Epidermal melanocyte (primary cell): ENCODE measurements at regions not wholly inside any gene's neighbourhood (a gene's known extent, or its start where the extent isn't known, plus 50 kb on each side); places are given as distances from the start of the nearest gene placed in this dataset.

Experiments used
- DNase-seq: peaks from one replicate; pipeline ENCODE4 v3.0.0; 2011; ENCODE audit warnings: low spot score; ENCODE audit not compliant: insufficient read length

GRCh38 chr1:116231752-116232151, 120.6 kb downstream of the MAB21L3 start:
- no peak for DNase-seq

GRCh38 chr1:116232989-116233514, 121.9 kb downstream of the MAB21L3 start:
- DNase-seq: no peak

DNA sequence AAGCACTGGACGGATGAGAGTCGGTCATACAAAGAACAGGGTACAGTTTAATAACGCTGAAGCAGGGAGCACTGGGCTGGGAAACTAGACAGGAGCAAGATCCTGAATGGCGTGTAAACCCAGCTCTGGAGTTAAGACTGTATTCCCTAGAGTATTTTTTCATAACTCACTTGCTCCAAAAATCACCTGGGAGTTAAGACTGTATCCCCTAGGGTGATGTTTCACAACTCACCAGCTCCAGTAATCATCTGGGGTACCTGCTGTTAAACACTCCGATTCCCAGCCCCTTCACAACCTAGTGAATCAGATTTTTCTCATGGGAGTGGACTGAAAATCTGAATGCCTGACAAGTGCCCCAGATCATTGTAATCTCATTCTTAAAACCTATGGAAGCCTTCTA, 123.2 kb downstream of the MAB21L3 start:
- DNase-seq: no peak

GRCh38 chr1:116239916-116240315, 128.7 kb downstream of the MAB21L3 start:
- DNase-seq: no peak

- no peak for DNase-seq
Observed at GRCh38 chr1:116242741-116243140, 130.3 kb upstream of the ATP1A1 start.

DNA sequence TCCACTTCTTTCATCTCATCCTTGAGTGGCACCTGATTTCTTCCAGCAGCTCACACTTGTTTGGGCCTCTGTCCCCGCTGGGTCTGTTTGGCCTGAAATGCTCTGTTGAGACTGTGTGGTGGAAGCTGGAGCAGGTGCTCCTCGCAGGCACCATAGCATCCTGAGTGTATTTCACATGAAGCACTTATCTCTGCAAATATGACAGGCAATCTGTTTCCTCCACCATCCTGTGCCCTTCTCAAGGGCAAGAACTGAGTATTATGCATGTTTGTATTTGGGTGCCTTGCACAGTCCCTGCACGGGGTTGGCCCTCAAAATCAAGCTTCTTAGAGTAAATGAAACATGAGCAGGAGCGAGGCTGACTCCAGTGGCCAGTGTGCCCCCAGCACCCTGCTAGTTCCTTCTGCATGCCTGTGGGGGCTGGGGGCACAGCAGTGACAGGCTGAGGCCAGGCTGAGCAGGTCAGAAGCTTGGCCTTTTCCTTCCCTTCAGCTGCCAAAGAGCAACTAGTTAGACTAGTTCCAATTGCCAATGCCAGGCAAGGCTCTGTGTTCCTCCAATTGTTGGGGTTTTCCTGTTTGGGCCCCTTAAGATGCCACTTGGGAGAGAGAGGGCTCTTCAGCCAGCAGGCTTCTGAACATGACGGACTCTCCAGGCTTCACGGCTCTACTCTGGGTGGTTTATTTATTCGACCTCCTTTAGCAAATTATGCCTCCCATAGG, 129.6 kb upstream of the ATP1A1 start:
- DNase-seq: no peak

DNA sequence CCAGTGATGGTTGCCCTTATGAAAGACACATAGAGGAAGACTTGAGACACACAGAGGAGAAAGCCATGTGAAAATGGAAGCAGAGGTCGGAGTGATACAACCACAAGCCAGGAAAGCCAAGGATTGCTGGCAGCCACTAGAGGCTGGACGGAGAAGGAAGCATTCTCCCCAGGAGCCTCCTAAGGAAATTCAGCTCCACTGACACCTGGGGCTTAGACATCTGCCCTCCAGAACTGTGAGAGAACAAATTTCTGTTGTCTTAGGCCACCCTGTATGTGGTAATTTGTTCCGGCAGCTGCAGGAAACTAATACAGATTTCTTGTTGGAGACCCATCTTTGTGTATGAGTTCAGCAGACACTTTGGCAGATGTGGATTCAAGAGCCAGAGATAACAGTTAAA, 126.9 kb upstream of the ATP1A1 start:
- DNase-seq: no peak

DNA sequence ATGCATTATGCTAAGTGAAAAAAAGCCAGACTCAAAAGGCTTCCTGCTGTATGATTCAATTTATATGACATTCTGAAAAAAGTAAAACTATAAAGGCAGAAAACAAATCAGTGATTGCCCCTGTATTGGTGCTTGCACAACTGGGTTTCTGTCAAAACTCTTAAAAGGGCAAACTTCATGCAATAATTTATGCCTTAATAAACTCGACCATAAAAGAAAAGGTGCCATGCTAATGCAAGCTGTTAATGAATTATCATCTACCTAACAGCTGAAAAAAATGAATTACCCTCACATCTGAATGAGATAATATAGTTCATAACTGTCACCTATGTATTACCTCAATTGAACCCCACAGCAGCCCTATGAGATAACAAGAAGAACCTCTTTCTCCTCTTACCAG, 120.8 kb upstream of the ATP1A1 start:
- no peak for DNase-seq

GRCh38 chr1:116252785-116253184, 120.3 kb upstream of the ATP1A1 start:
- no peak for DNase-seq

DNA sequence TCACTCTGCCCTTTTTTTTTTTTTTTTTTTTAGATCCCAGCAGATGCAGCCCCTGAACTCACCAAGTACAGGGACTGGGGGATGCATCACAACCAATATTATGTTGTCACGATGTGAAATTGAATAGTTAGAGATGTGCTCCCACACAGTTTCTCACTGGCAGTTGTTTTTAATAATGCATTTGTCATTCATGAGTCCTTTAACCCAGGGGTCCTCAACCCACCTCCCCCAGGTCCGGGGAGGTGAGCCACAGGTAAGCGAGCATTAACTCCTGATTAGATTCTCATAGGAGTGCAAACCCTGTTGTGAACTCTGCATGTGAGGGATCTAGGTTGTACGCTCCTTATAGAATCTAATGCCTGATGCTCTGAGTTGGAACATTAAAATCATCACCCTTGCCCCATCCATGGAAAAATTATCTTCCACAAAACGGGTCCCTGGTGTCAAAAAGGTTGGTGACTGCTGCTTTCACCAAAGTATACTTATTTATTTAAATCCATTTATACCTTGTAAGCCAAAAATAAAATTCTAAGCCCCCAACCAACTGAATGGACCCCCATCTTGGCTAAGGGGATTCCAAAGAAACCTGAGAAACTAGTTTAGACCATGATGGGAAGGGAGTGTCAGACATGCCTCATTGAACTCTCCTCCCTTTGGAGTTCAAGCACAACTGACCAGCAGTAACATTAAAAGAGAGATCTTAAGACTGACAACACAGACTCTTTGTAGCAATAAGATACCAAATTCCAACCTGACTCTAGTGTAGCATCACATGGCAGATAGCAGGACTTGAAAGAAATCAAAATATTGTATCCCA, 119.3 kb upstream of the ATP1A1 start:
- no peak for DNase-seq

GRCh38 chr1:116254776-116255175, 118.3 kb upstream of the ATP1A1 start:
- no peak for DNase-seq

DNA sequence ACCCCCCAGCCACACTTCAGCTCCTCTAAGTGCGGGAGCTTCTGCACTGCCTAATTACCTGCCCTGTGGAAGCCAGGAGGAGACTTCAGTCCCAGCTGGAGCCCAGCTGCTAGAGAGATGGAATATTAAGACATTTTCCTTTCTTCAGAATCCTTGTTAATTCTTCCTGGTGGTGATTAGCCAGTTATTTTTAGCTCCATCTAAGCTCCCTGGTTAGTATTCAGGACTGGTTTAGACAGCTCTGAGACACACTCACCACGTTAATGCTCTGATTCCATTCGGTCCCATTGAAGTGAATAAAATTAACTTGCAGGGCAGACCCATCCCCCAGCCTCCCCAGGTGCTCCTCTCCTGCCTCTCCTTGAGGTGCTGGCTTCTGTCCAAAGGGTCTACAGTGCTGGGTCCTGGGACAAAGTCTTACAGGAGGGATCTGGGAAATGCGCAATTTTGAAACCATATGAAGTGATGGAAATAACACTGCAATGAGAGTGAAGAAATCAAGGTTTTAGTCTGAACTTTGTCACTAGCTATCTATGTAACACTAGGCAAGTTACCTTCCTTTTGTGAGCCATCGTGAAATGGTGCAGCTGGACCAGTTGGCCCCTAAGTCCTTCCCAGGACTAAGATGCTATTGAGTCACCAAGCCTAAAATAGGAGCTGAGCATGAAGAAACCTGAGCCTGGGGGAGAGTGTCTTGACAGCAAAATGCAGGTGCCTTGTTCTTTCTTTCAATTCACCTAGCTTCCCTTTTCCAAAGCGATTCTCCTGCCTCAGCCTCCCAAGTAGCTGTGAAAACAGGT, 117.4 kb upstream of the ATP1A1 start:
- no peak for DNase-seq

DNA sequence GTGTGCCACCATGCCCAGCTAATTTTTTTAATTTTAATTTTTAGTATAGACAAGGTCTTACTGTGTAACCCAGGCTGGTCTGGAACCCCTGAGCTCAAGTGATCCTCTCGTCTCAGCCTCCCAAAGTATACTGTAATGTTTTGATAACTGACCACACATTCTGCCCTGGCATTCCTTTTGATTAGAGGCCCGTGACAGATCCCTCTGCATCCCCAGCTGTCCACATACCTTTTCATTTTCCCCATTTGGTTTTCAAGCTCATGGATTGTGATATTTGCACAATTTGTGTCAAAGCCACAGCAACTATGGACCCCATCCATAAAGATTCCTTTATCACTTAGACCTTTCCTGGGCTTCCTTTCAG, 116.8 kb upstream of the ATP1A1 start:
- no peak for DNase-seq

- DNase-seq: no peak
Observed at GRCh38 chr1:116256875-116257274, 116.2 kb upstream of the ATP1A1 start.

- no peak for DNase-seq
Observed at GRCh38 chr1:116257341-116257767, 115.7 kb upstream of the ATP1A1 start.

GRCh38 chr1:116257836-116258235, 115.2 kb upstream of the ATP1A1 start:
- DNase-seq: no peak

- DNase-seq: no peak
Observed at GRCh38 chr1:116258668-116259419, 114.2 kb upstream of the ATP1A1 start.

DNA sequence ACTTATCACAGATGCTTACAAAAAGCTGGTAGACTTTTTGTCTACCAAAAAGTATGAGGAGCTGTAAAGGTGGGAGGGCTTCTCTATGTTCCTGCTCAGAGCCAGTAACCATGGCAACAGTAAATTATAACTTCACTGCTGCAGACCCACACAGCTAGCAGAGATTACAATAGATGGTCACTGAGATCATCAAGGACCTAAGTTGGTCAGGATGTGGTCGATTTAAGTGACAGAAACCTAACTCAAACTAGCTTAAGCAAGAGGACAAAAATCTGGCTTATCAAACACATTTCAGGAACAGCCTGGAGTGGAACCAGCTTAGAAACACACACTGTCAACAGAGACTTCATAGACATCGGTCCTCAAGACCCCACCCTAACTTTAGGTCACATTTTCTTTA, 113.4 kb upstream of the ATP1A1 start:
- no peak for DNase-seq

- DNase-seq: no peak
Observed at GRCh38 chr1:116260115-116260514, 112.9 kb upstream of the ATP1A1 start.

DNA sequence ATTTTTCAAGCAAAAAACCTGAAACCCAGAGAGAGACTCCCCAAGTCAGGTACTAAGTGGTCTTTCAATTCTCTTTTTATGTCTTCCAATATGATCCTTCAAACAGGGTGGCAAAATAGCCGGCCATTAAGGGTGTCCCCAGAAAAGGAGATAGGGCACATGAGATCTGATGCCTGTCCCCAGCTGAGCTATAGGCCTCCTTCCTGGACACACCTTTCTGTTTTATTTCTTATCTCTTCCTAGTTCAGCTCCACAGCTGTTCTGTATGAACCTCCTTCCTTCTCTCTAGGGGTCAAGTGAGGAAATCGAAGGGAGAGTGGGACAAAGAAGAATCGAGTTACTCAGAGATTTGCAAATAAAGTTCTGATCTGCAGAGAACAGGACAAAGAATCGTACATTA, 112.4 kb upstream of the ATP1A1 start:
- no peak for DNase-seq

- DNase-seq: no peak
Observed at GRCh38 chr1:116261227-116261626, 111.8 kb upstream of the ATP1A1 start.
